Muscle of arm (tissue), 1 donor: ENCODE measurements at regions not wholly inside any gene's neighbourhood (a gene's known extent, or its start where the extent isn't known, plus 50 kb on each side); places are given as distances from the start of the nearest gene placed in this dataset.

ENCODE experiments used
- DNase-seq: peaks from one replicate; pipeline ENCODE4 v3.0.0-alpha.2; 2013

DNA sequence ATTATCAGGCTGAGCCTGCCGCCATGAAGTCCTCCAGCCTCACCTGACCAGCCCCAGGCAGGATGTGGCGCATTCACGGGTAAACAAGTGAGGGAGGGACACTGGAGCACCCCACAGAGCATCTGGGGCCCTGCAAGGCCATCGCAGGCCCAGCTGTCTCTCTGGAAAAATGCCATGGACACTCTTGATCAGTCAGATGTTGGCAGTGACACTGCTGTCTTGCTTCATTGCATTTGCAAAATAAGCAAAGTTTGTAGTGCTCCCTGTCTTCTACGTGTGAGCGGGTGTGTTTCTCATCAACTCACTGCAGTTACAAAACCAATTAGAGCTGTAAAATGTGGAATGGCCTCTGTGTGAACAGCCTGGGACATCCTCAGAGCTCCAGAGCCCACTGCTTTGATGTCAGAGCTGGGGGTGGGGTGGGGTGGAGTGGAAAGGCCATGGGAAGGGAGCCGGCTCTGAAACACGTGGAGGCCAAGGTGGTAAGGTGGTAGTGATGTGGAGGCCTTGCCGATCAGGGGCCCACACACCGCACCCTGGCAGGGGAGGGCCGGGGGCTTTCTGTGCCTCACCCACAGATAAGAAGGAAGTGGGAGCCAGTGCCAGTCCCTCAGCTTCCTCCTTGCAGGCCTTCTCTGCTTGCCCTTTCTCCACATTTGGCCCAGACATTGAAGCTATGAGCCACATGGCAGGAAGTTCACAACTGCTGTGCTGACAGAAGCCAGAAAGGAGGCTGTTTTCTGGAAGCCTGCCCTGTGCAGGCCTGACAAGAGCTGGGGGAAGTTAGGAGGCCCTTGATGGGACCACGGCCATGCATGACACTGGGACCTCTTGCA, 254.9 kb downstream of the RHOU start:
- peak; percentile 73 for DNase-seq

DNA sequence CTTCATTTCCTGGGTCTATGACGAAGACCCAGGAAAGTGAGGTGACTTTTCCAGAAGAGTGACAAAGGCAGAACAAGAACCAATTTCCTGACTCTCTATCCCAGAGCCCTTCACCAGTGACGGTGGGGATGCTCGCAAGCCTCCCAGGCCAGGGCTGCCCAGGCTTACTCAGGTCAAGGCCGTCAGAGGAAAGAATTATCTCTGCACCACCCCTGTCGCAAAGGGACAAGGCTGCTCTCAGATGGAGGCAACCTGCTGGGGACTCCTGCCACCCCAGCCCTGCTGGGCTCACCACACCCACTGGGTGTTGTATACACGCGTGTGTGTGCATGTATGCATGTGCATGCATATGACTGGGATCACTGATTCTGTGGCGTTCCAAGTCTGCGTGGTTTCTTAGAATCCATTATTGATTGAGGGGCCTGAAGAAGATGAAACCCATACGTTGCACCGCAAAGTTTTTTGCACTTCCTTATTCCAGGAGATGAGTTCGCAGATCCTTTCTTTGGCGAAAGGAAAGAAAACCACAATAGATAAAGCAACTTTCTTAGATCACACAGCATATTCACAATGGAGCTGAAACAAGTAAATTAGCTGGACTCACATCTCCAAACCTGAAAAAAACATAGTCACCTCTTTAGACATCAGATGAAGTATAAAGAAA, 255.8 kb downstream of the RHOU start:
- no peak for DNase-seq

DNA sequence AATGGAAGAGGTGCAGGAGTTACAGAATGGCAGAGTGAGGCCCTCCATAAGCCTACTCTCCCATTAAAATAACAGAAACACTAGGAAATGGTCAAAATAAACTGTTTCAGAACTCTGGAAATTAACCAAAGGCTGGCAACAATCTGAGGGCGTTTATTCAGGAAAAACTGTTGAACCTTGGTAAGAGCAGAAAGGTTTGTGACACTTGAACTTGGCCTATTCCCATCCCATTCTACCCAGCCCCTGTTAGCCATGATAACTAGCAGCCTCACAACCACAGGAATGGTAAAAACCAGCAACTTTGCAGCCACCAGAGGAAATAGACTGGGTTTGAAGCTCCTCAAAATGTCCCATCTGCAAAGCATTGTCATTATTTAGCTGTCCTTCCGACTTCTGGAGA, 256.8 kb downstream of the RHOU start:
- DNase-seq, result no peak

DNA sequence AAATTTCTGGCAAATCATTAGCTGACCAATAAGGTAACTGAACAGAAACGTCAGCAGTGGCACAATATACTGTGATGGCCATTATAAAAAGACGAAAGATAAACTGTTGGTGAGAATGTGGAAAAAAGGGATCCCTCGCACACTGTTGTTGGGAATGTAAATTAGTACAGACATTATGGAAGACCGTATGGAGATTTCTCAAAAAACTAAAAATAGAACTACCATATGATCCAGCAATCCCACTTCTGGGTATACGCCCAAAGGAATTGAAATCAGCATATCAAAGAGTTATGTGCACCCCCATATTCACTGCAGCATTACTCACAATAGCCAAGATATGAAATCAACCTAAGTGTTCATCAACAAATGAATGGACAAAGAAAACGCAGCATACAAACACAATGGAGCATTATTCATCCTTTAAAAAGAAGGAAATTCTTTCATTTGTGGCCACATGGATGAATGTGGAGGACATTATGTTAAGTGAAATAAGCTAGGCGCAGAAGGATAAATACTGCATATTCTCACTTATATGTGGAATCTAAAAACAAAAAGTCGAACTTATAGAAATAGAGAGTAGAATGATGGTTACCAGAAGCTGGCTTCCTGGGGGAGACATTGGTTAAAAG, 257.7 kb downstream of the RHOU start:
- no peak for DNase-seq

DNA sequence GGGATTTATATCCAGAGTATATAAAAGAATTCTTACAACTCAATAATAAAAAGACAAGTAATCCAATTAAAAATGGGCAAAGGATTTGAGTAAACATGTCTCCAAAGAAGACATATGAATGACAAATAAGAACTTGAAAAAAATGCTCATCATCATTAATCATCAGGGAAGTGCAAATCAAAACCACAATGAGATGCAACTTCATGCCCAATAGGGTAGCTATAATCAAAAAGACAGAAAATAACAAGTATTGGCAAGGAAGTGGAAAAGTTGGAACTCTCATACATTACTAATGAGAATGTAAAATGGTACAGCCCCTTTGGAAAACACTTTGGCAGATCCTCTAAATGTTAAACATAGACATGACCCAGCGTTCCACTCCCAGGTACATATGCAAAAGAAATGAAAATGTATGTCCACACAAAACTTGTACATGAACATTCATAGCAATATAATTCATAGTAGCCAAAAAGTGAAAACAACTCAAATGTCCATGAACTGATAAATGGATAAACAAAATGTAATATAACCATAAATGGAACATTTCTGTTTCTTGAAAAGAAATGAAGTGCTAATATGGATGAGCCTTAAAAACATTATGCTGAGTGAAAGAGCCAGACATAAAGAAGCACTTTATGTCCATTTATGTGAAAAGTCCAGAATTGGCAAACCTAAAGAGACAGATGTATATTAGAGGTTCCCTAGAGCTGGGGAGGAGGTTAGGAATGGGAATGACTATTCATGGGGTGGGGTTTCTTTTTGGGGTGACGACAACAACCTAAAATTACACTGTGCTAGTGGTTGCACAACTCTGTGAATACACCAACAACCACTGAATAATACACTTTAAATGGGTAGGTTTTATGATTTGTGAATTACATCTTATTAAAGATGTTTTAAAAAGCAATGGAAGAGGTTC, 259.7 kb downstream of the RHOU start:
- DNase-seq, result peak; percentile 73

DNA sequence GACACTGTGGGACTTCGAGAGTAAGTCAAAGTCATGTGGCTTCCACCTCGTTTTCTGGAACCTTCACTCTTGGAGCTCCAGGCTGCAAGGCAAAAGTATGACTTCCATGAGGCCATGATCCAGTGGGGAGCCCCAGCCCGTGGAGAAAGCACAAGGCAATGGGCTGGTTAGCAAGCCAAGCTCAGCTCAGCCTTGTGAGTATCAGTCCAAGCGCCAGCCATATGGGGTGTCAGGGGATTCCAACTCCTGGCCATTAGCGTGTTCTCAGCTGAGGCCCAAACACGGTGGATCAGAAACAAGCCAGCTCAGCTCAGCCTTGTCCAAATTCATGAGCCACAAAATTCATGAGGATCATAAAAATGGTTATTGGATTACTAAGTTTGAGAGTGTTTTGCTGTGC, 261.0 kb downstream of the RHOU start:
- DNase-seq, result peak; percentile 40

DNA sequence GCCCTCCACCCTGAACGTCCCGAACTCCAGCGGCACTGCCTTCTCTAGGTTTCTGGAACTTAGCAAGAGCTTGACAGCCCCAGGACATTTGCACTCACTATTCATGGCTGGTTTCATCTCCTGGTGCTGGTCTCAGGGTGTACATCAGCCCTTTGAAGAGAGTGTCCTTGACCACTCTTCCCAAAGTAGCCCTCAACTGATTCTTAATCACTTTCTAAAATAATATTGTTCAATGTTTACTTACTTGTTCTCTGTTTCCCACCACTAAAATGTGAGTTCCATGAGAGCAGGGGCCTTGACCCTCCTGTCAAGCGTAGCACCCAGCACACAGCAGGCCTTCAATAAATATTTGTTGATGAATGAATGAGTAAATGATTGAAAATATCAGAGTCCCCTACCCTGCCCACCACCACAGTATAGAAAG, 262.5 kb downstream of the RHOU start:
- DNase-seq, result no peak

DNA sequence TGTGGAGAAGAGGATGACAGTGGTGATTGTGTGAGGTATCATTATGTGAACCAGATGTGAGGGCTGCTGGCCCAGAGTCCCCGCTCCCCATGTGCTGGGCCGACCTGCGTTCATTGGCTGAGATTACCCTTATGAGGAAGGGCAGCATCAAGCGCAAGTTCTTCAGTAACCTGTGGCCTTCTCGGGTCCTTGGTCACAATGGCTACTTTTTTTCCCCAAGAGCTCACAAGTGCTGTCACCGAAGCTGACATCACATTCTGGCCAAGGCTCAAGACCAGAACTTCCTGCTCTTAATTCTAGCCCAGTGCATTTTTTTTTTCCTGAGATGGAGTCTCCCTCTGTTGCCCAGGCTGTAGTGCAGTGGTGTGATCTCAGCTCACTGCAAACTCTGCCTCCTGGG, 262.9 kb downstream of the RHOU start:
- peak; percentile 68 for DNase-seq

DNA sequence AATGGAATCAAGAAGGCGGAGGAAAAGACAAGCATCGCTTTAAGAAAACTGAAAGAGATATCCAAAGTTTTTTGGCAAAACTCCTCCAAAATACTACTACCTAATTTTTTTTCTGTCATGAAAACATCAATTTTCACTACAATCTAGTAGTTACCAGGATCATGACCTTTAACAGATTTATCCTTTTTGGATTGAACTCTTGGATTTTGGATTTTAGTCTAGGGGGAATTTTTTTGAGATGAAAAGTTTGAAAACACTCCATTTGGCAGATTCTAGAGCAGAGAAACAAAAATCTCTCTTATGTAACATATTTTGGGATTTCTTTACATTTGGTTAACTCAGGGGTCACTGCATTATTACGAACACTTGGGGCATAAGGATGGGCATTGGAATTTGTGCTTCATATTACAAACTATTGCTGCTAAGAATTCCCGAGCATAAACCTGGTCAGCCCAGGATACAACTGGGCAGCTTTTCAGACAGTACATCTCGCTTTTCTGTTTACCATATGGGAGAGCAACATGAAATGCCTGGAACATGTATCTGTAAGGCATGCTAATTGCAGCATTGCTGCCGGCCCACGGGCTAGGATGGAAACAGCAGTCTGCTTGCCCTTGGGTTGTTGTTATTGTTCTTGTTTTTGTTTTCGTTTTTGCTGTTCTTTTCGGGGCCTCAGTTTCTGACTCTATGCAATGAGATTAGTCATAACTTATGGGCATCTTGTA, 264.3 kb downstream of the RHOU start:
- no peak for DNase-seq

DNA sequence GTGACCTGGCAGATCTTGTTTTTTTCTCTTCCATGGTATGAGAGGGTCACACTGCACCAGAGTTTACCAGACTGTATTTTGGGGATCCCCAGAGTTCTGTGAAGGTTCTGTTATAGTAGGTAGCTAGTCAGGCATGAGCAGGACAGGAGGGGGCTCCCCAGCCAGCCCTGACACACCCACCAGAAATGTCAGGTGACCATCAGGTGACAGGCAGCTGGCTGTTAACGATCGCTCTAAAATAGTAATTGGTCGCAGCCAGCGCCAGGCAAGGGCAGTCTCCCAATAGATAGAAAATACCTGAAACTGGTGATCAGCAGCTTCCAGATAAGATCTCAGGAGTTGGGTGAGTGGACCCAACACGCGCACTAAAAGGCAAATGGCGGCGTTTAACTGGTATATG, 264.9 kb downstream of the RHOU start:
- DNase-seq, result no peak

DNA sequence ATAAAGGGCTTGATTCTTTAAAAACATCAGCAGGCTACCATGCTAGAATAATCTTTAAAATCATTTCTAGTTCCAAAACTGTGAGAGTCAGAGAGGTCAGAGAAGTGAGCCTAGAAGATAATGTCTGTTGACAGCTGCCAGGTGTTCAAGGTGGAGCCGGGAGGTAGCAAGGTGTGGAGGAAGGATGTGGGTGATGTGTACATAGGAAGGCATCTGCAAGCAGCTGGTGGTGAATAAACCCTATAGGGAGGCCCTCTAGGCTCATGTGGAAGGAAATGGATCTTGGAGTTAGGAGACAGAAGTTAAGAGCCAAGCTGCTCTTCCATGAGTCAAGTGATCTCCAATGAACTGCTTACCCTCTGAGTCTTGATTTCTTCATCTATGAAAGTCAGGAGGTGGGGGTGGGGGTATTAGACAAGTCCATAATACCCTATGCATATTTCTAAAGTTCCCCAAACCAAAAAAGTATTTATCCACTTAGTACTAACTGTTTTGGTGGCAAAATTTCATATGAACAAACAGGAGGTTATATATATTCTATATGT, 266.3 kb downstream of the RHOU start:
- DNase-seq, result no peak

DNA sequence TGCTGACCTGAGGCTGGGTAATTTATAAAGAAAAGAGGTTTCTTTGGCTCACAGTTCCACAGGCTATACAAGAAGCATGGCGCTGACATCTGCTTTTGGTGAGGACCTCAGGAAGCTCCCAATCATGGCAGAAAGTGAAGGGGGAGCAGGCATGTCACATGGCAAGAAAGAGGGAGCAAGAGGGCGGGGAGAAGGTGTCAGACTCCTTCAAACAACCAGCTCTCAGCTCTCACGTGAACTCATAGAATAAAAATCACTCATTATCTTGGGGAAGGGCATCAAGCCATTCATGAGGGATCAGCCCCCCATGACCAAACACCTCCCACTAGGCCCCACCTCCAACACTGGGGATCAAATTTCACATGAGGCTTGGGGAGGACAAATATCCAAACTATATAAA, 266.8 kb downstream of the RHOU start:
- no peak for DNase-seq

DNA sequence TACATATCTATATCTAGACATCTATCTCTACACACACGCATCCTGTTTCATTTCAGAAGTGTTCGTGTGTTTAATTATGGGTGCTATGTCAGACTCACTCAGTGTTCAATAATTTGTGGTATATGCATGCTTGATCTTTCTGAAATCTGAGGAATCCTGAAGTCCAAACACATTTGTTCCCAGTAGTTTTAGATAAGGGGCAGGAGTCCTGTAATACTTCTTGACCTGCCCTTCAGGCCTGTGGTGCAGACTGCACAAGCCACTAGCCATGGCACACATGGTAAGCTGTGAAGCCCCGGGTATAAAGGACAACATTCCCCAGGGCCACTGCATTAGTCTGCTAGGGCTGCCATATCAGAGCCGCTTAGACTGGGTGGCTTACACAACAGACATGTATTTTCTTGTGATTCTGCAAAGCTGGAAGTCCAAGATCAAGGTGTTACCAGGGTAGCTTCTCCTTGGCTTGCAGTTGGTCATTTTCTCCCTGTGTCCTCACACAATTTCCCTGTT, 267.2 kb downstream of the RHOU start:
- DNase-seq, result no peak

DNA sequence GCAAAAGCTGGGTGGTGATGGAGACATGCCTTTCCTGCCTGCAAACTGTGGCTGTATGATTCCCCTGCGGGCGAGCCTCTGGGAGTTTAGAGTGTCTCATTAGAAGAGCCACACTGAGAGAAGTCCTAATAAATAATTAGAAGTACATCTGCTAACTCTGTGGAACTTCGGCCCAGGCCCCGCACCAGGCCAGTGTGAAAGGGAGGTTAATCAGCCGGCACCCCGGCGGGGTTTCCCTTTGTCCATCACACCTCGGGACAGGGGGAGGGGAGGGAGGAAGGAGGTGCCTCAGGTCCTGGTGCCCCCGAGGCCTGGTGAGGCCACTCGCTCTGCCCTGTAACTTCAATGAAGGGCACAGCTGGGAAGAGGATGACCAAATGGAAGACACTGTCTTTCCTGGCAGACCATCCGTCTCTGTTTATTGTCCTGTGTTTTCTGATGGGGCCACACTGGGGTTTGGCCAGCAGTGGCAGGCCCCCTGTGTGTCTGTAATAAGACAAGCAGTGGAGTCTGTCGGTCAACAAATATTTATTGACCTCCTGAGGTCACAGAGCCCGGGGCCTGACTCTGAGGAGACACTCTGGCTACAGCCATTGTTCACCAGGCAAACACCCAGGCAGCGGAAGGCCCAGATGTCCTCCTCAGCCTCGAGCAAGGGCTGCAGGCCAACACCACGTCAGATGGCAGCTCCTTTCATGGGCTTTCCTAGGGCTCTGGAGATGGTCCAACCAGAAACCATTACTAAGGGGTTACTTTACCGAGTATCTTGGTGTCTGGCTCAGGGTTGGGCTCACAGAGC, 267.5 kb upstream of the RAB4A start:
- DNase-seq, result no peak

DNA sequence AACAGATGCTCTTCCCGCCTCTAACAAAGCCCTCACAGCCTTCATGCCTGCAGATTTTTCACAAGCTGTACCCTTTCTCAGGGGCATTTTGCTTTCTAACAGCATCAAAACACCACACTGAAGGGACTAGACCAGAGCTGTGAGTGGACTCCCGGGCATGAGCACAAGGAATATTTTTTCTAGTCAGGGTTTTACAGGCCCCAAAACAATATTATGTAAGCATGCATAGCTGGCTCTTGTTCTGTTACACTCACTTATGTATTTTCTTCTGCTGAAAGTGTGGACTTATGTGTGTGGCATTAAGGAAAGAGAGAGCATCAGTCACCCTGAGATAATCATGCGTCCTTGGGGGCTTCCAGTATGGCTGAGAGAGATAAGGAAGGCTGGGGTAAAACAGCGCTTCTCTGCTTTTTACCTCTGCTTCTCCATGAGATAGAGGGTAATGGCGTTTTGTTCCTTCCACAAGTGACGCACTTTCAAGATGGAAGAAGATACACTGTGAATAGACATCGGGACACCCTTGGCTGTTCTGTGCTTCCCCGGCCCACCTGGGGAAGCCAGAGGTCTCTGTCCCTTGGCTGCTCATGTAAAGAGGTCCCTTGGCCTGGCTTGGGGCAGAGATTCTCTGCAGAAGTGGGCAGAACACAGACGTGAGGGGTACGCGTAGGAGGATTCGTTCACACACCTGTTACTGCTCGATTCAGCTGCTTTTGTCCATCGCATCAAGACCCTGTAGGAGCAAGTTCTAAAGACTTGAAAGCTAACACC, 266.7 kb upstream of the RAB4A start:
- DNase-seq, result no peak

DNA sequence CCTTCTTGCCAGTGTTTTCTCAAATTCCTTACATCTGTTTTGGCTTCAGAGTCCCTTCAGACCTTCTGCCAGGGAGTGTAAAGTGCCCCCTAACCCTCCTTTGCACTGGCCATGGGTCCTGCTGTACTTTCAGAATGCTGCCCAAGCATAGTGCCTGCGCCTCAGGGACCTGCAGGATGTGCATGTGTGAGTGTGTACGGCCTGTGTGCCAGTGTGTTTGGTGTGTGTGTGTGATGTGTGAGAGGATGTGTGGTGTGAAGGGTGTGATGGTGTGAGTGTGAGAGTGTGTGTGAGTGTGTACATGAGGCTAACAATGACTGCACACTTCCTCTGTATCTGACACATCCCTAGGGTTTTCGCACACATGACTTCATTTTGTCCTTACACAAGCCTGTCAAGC, 265.8 kb upstream of the RAB4A start:
- DNase-seq, result no peak

DNA sequence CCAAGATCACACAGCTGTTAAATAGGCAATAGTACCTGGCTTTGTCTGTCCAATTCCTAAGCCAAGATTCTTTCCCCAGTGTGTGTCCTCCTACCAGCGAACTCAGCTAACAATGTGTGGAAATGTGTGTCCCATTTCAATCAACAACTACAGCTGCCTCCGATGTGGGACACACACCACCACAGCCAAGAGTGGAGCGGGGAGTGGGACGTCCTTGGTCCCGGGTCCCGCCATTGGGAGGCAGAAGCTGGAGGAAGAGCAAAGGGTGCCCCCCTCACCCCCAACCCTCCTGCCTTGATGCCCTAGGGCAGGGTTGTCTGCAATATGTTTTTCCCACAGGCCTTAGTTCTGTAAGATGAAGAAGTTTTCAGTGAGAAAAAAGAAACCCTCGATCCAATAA, 265.4 kb upstream of the RAB4A start:
- no peak for DNase-seq

DNA sequence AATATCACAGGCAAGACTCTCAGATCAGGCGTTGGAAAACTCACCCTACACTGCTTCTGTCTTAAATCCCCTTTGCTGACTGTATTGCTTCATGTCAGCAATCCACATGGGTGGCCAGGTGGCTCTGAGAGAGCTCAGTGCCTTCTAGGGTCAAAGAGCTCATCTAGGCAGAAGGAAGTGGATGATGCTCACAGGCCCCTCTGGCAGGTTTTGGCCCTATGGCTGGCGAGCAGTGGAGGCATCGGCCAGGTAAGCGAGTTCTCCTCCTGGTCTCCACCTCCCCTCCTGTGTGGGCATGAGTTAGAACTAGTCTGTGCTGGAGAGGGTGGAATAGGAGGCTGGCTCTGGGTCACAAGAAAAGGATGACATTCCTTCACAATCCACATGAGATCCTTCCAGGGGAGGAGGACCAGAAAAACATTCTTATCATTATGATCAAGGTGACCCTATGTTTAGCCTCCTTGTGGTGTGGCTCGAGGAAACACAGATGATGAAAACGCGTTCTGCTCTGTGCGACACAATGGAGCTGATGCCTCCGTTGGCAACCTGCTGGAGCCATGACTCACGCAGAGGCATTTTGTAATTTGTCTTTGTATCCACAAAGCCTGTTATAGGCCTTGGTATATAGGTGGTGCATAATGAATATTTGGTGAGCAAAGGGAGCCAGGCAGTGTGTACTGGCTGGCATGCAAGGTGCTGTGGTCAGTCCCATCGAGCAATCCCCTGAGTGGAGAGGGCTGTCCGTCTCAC, 264.6 kb upstream of the RAB4A start:
- no peak for DNase-seq
